ENCODE measurements at regions not wholly inside any gene's neighbourhood (a gene's known extent, or its start where the extent isn't known, plus 50 kb on each side); places are given as distances from the start of the nearest gene placed in this dataset.

DNA sequence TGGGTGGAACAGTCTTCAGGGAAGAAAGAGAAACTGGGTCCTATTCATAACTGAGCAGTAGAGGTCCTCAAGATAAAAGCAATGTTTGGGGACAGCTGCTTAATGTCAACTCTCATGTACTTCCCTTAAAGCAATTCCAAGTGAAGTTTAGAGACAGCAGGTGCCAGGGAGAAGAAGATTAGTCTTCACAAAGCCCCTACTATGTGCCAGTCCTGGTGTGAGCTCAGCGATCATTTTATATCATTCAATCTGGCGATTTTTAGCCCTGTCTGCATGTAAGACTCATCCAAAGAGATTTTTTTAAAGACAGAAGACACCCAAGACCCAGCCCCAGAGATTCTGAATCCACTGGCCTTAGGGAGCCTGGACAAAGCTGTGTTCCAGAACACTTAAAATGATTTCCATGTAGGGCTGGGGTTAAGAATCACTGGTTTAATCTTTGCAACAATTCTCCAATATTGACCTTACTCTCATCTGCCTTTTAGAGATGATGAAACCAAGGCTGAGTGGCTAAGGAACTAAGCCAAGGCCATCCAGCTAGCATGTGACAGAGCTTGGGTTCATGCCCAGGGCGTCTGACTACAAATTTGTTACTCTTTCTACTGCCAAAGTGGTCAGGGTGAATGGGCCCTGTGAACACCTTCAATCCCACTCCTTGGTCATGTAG is 404.5 kb upstream of the TBX3 start:
- no peak overlapping the region for H3K4me2 ChIP-seq (ENCODE audit: unreplicated experiment)
- no peaks in the 10 kb centered on the region for H3K9me2 ChIP-seq (ENCODE audit: insufficient read depth)
- no peak overlapping the region for H2AFZ ChIP-seq
- TF ChIP-seq EZH2 (IDR thresholded peaks at IDR 0.05; ENCODE audit: insufficient read depth, poor library complexity, severe bottlenecking) (no peak), EZH2phosphoT487 (IDR thresholded peaks at IDR 0.05; ENCODE audit: insufficient read depth, low read depth) (no peak)
- in situ Hi-C loops (cut with MboI) = no loop called here
- DNase-seq = peak; percentile 24
- WGBS, 2 experiments (ENCODE audit: low coverage in 1 of 2, low lambda C conversion rate in 2 of 2, missing lambda C conversion rate in 2 of 2) = 61% methylated on average over 3 of the region's 3 CpGs
- no peaks in the 10 kb centered on the region for H4K20me1 ChIP-seq (ENCODE audit: insufficient read depth)
- no peaks in the 10 kb centered on the region for H3F3A ChIP-seq (ENCODE audit: insufficient read depth)
- no peaks in the 10 kb centered on the region for H3K27me3 ChIP-seq (replicated peaks; ENCODE audit: insufficient read depth)
- H3K79me2 ChIP-seq (ENCODE audit: insufficient read depth) = no peaks in the 10 kb centered on the region
- H3K4me1 ChIP-seq (ENCODE audit: insufficient read depth) = no peaks in the 10 kb centered on the region
- no peaks in the 10 kb centered on the region for H3K9me3 ChIP-seq (ENCODE audit: low read depth)
- no peak overlapping the region for H3K9ac ChIP-seq
- H3K4me3 ChIP-seq = no peak overlapping the region
- no peaks in the 10 kb centered on the region for H3K36me3 ChIP-seq (ENCODE audit: low read depth)
- H3K27ac ChIP-seq = no peak overlapping the region

DNA sequence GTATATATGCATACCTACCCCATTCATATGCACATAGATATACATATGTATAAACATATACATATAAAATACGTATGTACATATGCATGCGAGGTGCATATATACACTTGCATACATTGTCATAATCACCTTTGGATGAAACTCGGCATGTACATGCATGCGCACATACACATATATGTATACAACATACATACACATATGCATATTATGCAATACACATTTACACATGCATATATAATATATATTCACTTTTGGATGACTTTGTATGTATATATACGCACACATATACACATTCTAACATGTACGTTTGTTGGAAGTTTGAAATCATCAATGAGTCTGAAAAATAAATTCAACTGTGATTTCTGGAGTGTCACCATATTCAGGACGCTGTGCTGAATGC is 401.6 kb upstream of the TBX3 start:
- H3K4me2 ChIP-seq (ENCODE audit: unreplicated experiment) = no peak overlapping the region
- H3K9ac ChIP-seq = no peak overlapping the region
- no peaks in the 10 kb centered on the region for H3K9me2 ChIP-seq (ENCODE audit: insufficient read depth)
- H3K4me3 ChIP-seq = no peak overlapping the region
- H3K27me3 ChIP-seq (replicated peaks; ENCODE audit: insufficient read depth) = no peaks in the 10 kb centered on the region
- no peak overlapping the region for H3K27ac ChIP-seq
- H3K4me1 ChIP-seq (ENCODE audit: insufficient read depth) = no peaks in the 10 kb centered on the region
- H4K20me1 ChIP-seq (ENCODE audit: insufficient read depth) = no peaks in the 10 kb centered on the region
- no peaks in the 10 kb centered on the region for H3K9me3 ChIP-seq (ENCODE audit: low read depth)
- H3K79me2 ChIP-seq (ENCODE audit: insufficient read depth) = no peaks in the 10 kb centered on the region
- H2AFZ ChIP-seq = no peak overlapping the region
- no peaks in the 10 kb centered on the region for H3K36me3 ChIP-seq (ENCODE audit: low read depth)
- 93 to 94% methylated on average over 7 of the region's 7 CpGs for WGBS, 2 experiments (ENCODE audit: low coverage in 1 of 2, low lambda C conversion rate in 2 of 2, missing lambda C conversion rate in 2 of 2)
- no peaks in the 10 kb centered on the region for H3F3A ChIP-seq (ENCODE audit: insufficient read depth)
- DNase-seq = no peak
- TF ChIP-seq EZH2phosphoT487 (IDR thresholded peaks at IDR 0.05; ENCODE audit: insufficient read depth, low read depth) = no peak
- TF ChIP-seq EZH2 (IDR thresholded peaks at IDR 0.05; ENCODE audit: insufficient read depth, poor library complexity, severe bottlenecking) = no peak
- in situ Hi-C loops (cut with MboI) = no loop called here

DNA sequence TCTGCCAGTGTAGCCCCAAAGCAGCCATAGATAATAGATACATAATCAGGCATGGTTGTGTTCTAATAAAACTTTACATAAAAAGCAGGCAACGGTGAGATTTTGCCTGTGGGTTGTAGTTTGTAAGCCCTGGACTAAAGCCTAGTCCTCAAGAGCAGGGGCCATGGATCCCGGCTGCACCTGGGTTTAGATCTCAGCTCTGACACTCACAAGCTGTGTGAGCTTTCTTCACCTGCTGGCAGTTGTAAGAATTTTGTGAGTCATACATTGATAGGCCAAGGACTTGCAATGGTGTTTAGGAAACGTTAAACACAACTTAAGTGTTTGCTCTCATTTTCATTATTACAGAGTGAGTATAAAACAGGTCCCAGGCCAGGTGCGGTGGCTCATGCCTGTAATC is 395.8 kb upstream of the TBX3 start:
- WGBS, 2 experiments (ENCODE audit: low coverage in 1 of 2, low lambda C conversion rate in 2 of 2, missing lambda C conversion rate in 2 of 2) = 85 to 89% methylated on average over 4 of the region's 4 CpGs
- DNase-seq = no peak

DNA sequence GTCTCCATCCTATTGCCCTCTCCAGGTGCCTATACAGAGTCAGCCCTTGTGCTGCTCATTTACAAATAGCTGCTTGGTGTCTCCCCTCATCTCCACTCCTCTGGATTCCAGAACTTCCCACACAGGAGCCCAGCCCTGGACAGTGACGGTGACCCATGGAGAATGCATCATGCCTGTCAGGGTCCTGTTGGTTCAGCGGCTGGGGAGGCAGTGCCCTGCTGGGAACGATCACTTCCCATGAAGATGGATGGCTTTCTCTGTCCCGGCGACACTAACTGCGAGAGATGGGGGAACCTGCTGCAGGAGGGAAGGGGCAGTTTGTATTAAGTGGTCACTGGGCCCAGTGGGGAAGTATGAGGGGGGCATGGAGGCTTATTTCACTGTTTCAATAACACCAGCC is 395.0 kb upstream of the TBX3 start:
- Histone ChIP-seq H3K79me2 (ENCODE audit: insufficient read depth) (no peaks in the 10 kb centered on the region), H3K9me3 (ENCODE audit: low read depth) (no peaks in the 10 kb centered on the region), H3K4me1 (ENCODE audit: insufficient read depth) (no peaks in the 10 kb centered on the region), H4K20me1 (ENCODE audit: insufficient read depth) (no peaks in the 10 kb centered on the region), H3F3A (ENCODE audit: insufficient read depth) (no peaks in the 10 kb centered on the region), H3K9me2 (ENCODE audit: insufficient read depth) (no peaks in the 10 kb centered on the region), H3K27ac (no peak overlapping the region), H3K36me3 (ENCODE audit: low read depth) (no peaks in the 10 kb centered on the region), H3K4me3 (no peak overlapping the region), H3K9ac (no peak overlapping the region), H2AFZ (no peak overlapping the region), H3K4me2 (ENCODE audit: unreplicated experiment) (no peak overlapping the region), H3K27me3 (replicated peaks; ENCODE audit: insufficient read depth) (no peaks in the 10 kb centered on the region)
- in situ Hi-C loops (cut with MboI) = no loop called here
- 78 to 91% methylated on average over 6 of the region's 6 CpGs for WGBS, 2 experiments (ENCODE audit: low coverage in 1 of 2, low lambda C conversion rate in 2 of 2, missing lambda C conversion rate in 2 of 2)
- DNase-seq = no peak
- TF ChIP-seq EZH2 (IDR thresholded peaks at IDR 0.05; ENCODE audit: insufficient read depth, poor library complexity, severe bottlenecking) (no peak), EZH2phosphoT487 (IDR thresholded peaks at IDR 0.05; ENCODE audit: insufficient read depth, low read depth) (no peak)

More for the DNA sequence above, 395.8 kb upstream of the TBX3 start:
- Histone ChIP-seq H3K4me1 (ENCODE audit: insufficient read depth) (no peaks in the 10 kb centered on the region), H3K4me3 (no peak overlapping the region), H3K4me2 (ENCODE audit: unreplicated experiment) (no peak overlapping the region), H3K79me2 (ENCODE audit: insufficient read depth) (no peaks in the 10 kb centered on the region), H4K20me1 (ENCODE audit: insufficient read depth) (no peaks in the 10 kb centered on the region), H3K27me3 (replicated peaks; ENCODE audit: insufficient read depth) (no peaks in the 10 kb centered on the region), H3K36me3 (ENCODE audit: low read depth) (no peaks in the 10 kb centered on the region), H3K27ac (no peak overlapping the region), H3K9me2 (ENCODE audit: insufficient read depth) (no peaks in the 10 kb centered on the region), H3F3A (ENCODE audit: insufficient read depth) (no peaks in the 10 kb centered on the region), H3K9me3 (ENCODE audit: low read depth) (no peaks in the 10 kb centered on the region), H2AFZ (no peak overlapping the region), H3K9ac (no peak overlapping the region)
- in situ Hi-C loops (cut with MboI) = no loop called here
- TF ChIP-seq EZH2phosphoT487 (IDR thresholded peaks at IDR 0.05; ENCODE audit: insufficient read depth, low read depth) (no peak), EZH2 (IDR thresholded peaks at IDR 0.05; ENCODE audit: insufficient read depth, poor library complexity, severe bottlenecking) (no peak)

DNA sequence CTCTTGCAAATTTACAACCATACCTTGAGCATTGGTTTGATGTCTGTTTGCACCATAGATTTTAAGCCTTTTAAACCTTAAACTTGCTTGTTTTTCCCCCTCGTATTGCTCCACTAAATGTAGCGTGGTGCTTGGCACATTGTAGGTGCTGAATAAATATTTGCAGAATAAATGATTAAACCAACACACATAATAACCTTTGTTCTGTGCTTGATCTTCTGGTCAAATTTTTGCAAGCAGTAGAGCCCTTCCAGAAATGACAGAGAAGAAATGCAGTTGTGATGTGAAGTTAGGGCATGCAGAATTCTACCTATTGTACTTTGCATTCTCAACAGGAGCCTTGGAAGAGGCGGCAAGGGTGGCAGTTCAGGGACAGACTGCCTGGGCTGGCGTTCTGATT is 394.4 kb upstream of the TBX3 start:
- Histone ChIP-seq H3K4me3 (no peak overlapping the region), H3K9me2 (ENCODE audit: insufficient read depth) (no peaks in the 10 kb centered on the region), H4K20me1 (ENCODE audit: insufficient read depth) (no peaks in the 10 kb centered on the region), H3K36me3 (ENCODE audit: low read depth) (no peaks in the 10 kb centered on the region), H3K4me2 (ENCODE audit: unreplicated experiment) (no peak overlapping the region), H3K27ac (no peak overlapping the region), H3K27me3 (replicated peaks; ENCODE audit: insufficient read depth) (no peaks in the 10 kb centered on the region), H3K9me3 (ENCODE audit: low read depth) (no peaks in the 10 kb centered on the region), H3F3A (ENCODE audit: insufficient read depth) (no peaks in the 10 kb centered on the region), H2AFZ (no peak overlapping the region), H3K4me1 (ENCODE audit: insufficient read depth) (no peaks in the 10 kb centered on the region), H3K79me2 (ENCODE audit: insufficient read depth) (no peaks in the 10 kb centered on the region), H3K9ac (no peak overlapping the region)
- DNase-seq = no peak
- in situ Hi-C loops (cut with MboI) = no loop called here
- 83 to 87% methylated on average over 4 of the region's 4 CpGs for WGBS, 2 experiments (ENCODE audit: low coverage in 1 of 2, low lambda C conversion rate in 2 of 2, missing lambda C conversion rate in 2 of 2)
- TF ChIP-seq EZH2phosphoT487 (IDR thresholded peaks at IDR 0.05; ENCODE audit: insufficient read depth, low read depth) (no peak), EZH2 (IDR thresholded peaks at IDR 0.05; ENCODE audit: insufficient read depth, poor library complexity, severe bottlenecking) (no peak)

Data from GM23248 (cell line).